HL-60 (cell line): ENCODE measurements at regions not wholly inside any gene's neighbourhood (a gene's known extent, or its start where the extent isn't known, plus 50 kb on each side); places are given as distances from the start of the nearest gene placed in this dataset.

ENCODE experiments used
- DNase-seq, 2 experiments: peaks; one replicate each; pipeline ENCODE4 v3.0.0-alpha.2; 2010 to 2020; ENCODE audit warnings: low read depth in 1 of 2, low spot score in 1 of 2
- H3K27ac ChIP-seq: fragments of 250-450 bp; sonication (Bioruptor Pico); replicated peaks from 2 replicates; pipeline ENCODE4 v1.5.1; 2020; ENCODE audit warnings: mild to moderate bottlenecking, moderate library complexity
- H3K27me3 ChIP-seq: fragments of 250-450 bp; sonication (Bioruptor Pico); 2 replicates; pipeline ENCODE4 v1.5.1; 2021; ENCODE audit warnings: mild to moderate bottlenecking, moderate library complexity; ENCODE audit not compliant: insufficient read depth, poor library complexity, severe bottlenecking
- H3K4me3 ChIP-seq: replicated peaks from 2 replicates; pipeline ENCODE4 v1.5.1; 2011; ENCODE audit warnings: mild to moderate bottlenecking, control low read depth, low read length; ENCODE audit not compliant: insufficient read depth
- CTCF ChIP-seq: IDR thresholded peaks from one replicate; pipeline ENCODE4 v1.5.1; 2011; ENCODE audit warnings: low read length, control low read depth, inconsistent platforms; ENCODE audit not compliant: insufficient read depth
- GABPA ChIP-seq: IDR thresholded peaks from 2 replicates; pipeline ENCODE4 v1.6.1; 2012; ENCODE audit warnings: low read depth
- POLR2AphosphoS5 ChIP-seq: IDR thresholded peaks from 2 replicates; pipeline ENCODE4 v1.6.1; 2012; ENCODE audit warnings: low read depth
- REST ChIP-seq: IDR thresholded peaks from 2 replicates; pipeline ENCODE4 v1.6.1; 2012; ENCODE audit warnings: low read depth; ENCODE audit not compliant: insufficient replicate concordance
- SPI1 ChIP-seq: IDR thresholded peaks from 2 replicates; pipeline ENCODE4 v1.6.1; 2012; ENCODE audit warnings: low read depth, mild to moderate bottlenecking, borderline replicate concordance

GRCh38 chr11:92436034-92436920, 211.7 kb downstream of the FAT3 start:
- no peak overlapping the region for H3K4me3 ChIP-seq
- H3K27me3 ChIP-seq, result no peaks in the 10 kb centered on the region
- DNase-seq, result no peak
- H3K27ac ChIP-seq, result no peak overlapping the region
- TF ChIP-seq SPI1 (no peak), GABPA (no peak), CTCF (no peak), REST (no peak), POLR2AphosphoS5 (no peak)

GRCh38 chr11:92439133-92439532, 214.5 kb downstream of the FAT3 start:
- H3K4me3 ChIP-seq, result no peak overlapping the region
- no peak overlapping the region for H3K27ac ChIP-seq
- no peak for TF ChIP-seq POLR2AphosphoS5
- no peak for TF ChIP-seq SPI1
- no peak for TF ChIP-seq REST
- no peak for TF ChIP-seq GABPA
- TF ChIP-seq CTCF, result no peak
- H3K27me3 ChIP-seq, result no peaks in the 10 kb centered on the region
- DNase-seq, result no peak

GRCh38 chr11:92440701-92441442, 216.3 kb downstream of the FAT3 start:
- no peak overlapping the region for H3K4me3 ChIP-seq
- DNase-seq, result no peak
- no peaks in the 10 kb centered on the region for H3K27me3 ChIP-seq
- no peak for TF ChIP-seq SPI1
- no peak for TF ChIP-seq POLR2AphosphoS5
- TF ChIP-seq REST, result no peak
- TF ChIP-seq CTCF, result no peak
- no peak for TF ChIP-seq GABPA
- no peak overlapping the region for H3K27ac ChIP-seq
